IMR-90 (cell line): ENCODE measurements at regions not wholly inside any gene's neighbourhood (a gene's known extent, or its start where the extent isn't known, plus 50 kb on each side); places are given as distances from the start of the nearest gene placed in this dataset.

Experiments
- ATAC-seq: fragments of 200-7000 bp; cut with Tn5 transposase; 2 replicates; pipeline ENCODE4 v1.9.1; 2020; ENCODE audit warnings: low read depth, mild to moderate bottlenecking, moderate library complexity
- BruUV-seq: library from RNA; stranded (reverse); fragments of 400-500 nt; replicated peaks from 2 replicates; lab custom pipeline; 2021; lab: Mats Ljungman, UMichigan
- CTCF ChIA-PET: fragments of 300-600 bp; formaldehyde crosslinking; extraction: SDS; loops from one replicate; lab custom pipeline; 2021; ENCODE audit warnings: antibody characterized with exemption; lab: Yijun Ruan, JAX
- POLR2A ChIA-PET: fragments of 300-600 bp; sonication (Branson Sonifier 250); formaldehyde crosslinking; loops from one replicate; lab custom pipeline; 2022; ENCODE audit warnings: antibody characterized with exemption; ENCODE audit not compliant: unreplicated experiment; lab: Charles Lee
- DNase-seq: peaks from one replicate; pipeline ENCODE4 v3.0.0; 2013
- H2AFZ ChIP-seq: replicated peaks from 2 replicates; pipeline ENCODE3; 2013; ENCODE audit warnings: low read length, mild to moderate bottlenecking; ENCODE audit not compliant: poor library complexity
- H2AK5ac ChIP-seq: 2 replicates; pipeline ENCODE4 v1.6.1; 2013; ENCODE audit warnings: low read depth, low read length, inconsistent platforms
- H2AK9ac ChIP-seq: replicated peaks from 2 replicates; pipeline ENCODE3; 2013; ENCODE audit warnings: mild to moderate bottlenecking, low read depth, low read length, moderate library complexity; ENCODE audit not compliant: poor library complexity
- H2BK120ac ChIP-seq: 2 replicates; pipeline ENCODE4 v1.6.1; 2013; ENCODE audit warnings: low read depth, low read length, inconsistent platforms
- H2BK15ac ChIP-seq: 3 replicates; pipeline ENCODE4 v1.6.1; 2013; ENCODE audit warnings: low read depth, low read length, inconsistent platforms
- H2BK20ac ChIP-seq: 2 replicates; pipeline ENCODE4 v1.6.1; 2013; ENCODE audit warnings: low read depth, mild to moderate bottlenecking, inconsistent platforms, low read length, moderate library complexity
- H2BK5ac ChIP-seq: 2 replicates; pipeline ENCODE4 v1.6.1; 2013; ENCODE audit warnings: mild to moderate bottlenecking, low read depth, low read length, inconsistent platforms; ENCODE audit not compliant: poor library complexity, severe bottlenecking
- H3K14ac ChIP-seq: replicated peaks from 2 replicates; pipeline ENCODE4 v1.6.1; 2013; ENCODE audit warnings: low read depth, low read length, inconsistent platforms
- H3K18ac ChIP-seq: 2 replicates; pipeline ENCODE4 v1.6.1; 2013; ENCODE audit warnings: low read depth, low read length, control low read depth
- H3K23ac ChIP-seq: 2 replicates; pipeline ENCODE4 v1.6.1; 2013; ENCODE audit warnings: low read depth, low read length, inconsistent platforms
- H3K27ac ChIP-seq: 2 replicates; pipeline ENCODE4 v1.5.1; 2013; ENCODE audit warnings: mild to moderate bottlenecking, control low read depth, low read length; ENCODE audit not compliant: insufficient read depth
- H3K27me3 ChIP-seq: 2 replicates; pipeline ENCODE4 v1.6.1; 2013; ENCODE audit warnings: low read length; ENCODE audit not compliant: control insufficient read depth, insufficient read depth
- H3K36me3 ChIP-seq: 2 replicates; pipeline ENCODE4 v1.6.1; 2013; ENCODE audit warnings: low read length, mixed read lengths; ENCODE audit not compliant: control insufficient read depth, insufficient read depth
- H3K4ac ChIP-seq: 2 replicates; pipeline ENCODE4 v1.6.1; 2013; ENCODE audit warnings: low read depth, low read length, inconsistent platforms
- H3K4me1 ChIP-seq: 2 replicates; pipeline ENCODE4 v1.6.1; 2013; ENCODE audit warnings: low read length, mixed read lengths; ENCODE audit not compliant: control insufficient read depth, insufficient read depth
- H3K4me2 ChIP-seq: 2 replicates; pipeline ENCODE4 v1.6.1; 2013; ENCODE audit warnings: low read depth, mild to moderate bottlenecking, control low read depth, low read length, moderate library complexity
- H3K4me3 ChIP-seq: 2 replicates; pipeline ENCODE4 v1.5.1; 2013; ENCODE audit warnings: low read depth, mild to moderate bottlenecking, control low read depth, low read length, moderate library complexity; ENCODE audit not compliant: insufficient read depth
- H3K56ac ChIP-seq: 2 replicates; pipeline ENCODE4 v1.6.1; 2013; ENCODE audit warnings: low read length, inconsistent platforms; ENCODE audit not compliant: insufficient read depth; ENCODE audit errors: extremely low read depth
- H3K79me1 ChIP-seq, 2 experiments: 2 replicates each; pipeline ENCODE4 v1.6.1; 2013; ENCODE audit warnings: low read length in 2 of 2, inconsistent platforms in 1 of 2, low read depth in 1 of 2
- H3K9ac ChIP-seq: 2 replicates; pipeline ENCODE4 v1.6.1; 2013; ENCODE audit warnings: low read depth, low read length, control low read depth
- H3K9me1 ChIP-seq: 2 replicates; pipeline ENCODE4 v1.6.1; 2013; ENCODE audit warnings: low read length, inconsistent platforms; ENCODE audit not compliant: insufficient read depth
- H3K9me3 ChIP-seq: 2 replicates; pipeline ENCODE4 v1.6.1; 2013; ENCODE audit warnings: low read length; ENCODE audit not compliant: control insufficient read depth, insufficient read depth
- H4K20me1 ChIP-seq: 2 replicates; pipeline ENCODE4 v1.6.1; 2013; ENCODE audit warnings: low read length, inconsistent platforms; ENCODE audit not compliant: insufficient read depth
- H4K5ac ChIP-seq: 2 replicates; pipeline ENCODE4 v1.6.1; 2013; ENCODE audit warnings: mild to moderate bottlenecking, low read depth, low read length, control low read depth
- H4K8ac ChIP-seq, 2 experiments: 2 replicates each; pipeline ENCODE4 v1.6.1; 2013; ENCODE audit warnings: low read depth in 2 of 2, low read length in 2 of 2, control low read depth in 1 of 2, inconsistent platforms in 1 of 2
- H4K91ac ChIP-seq: 2 replicates; pipeline ENCODE4 v1.6.1; 2013; ENCODE audit warnings: low read depth, low read length, inconsistent platforms; ENCODE audit not compliant: insufficient read depth
- BHLHE40 ChIP-seq: fragments of 150-350 bp; IDR thresholded peaks from 2 replicates; pipeline ENCODE4 v1.6.1; 2016; ENCODE audit warnings: mild to moderate bottlenecking, low read depth, low read length
- CEBPB ChIP-seq: IDR thresholded peaks from 2 replicates; pipeline ENCODE4 v1.6.1; 2012; ENCODE audit warnings: low read depth, low read length, improper control_type of control experiment
- CHD1 ChIP-seq: IDR thresholded peaks from 2 replicates; pipeline ENCODE4 v1.6.1; 2012; ENCODE audit warnings: low read depth, low read length, improper control_type of control experiment
- FOS ChIP-seq: fragments of 150-350 bp; IDR thresholded peaks from 2 replicates; pipeline ENCODE4 v1.6.1; 2016; ENCODE audit warnings: low read depth, low read length
- MAFK ChIP-seq: IDR thresholded peaks from 2 replicates; pipeline ENCODE4 v1.6.1; 2012; ENCODE audit warnings: low read depth, low read length, improper control_type of control experiment
- MAZ ChIP-seq: IDR thresholded peaks from 2 replicates; pipeline ENCODE4 v1.6.1; 2012; ENCODE audit warnings: low read depth, mild to moderate bottlenecking, low read length, improper control_type of control experiment, moderate library complexity, borderline replicate concordance
- MXI1 ChIP-seq: IDR thresholded peaks from 2 replicates; pipeline ENCODE4 v1.6.1; 2012; ENCODE audit warnings: low read depth, mild to moderate bottlenecking, low read length, moderate library complexity, borderline replicate concordance
- NFE2L2 ChIP-seq: fragments of 150-350 bp; IDR thresholded peaks from 2 replicates; pipeline ENCODE4 v1.6.1; 2016; ENCODE audit warnings: low read depth, mild to moderate bottlenecking, low read length
- POLR2A ChIP-seq: IDR thresholded peaks from 2 replicates; pipeline ENCODE4 v1.6.1; 2012; ENCODE audit warnings: mild to moderate bottlenecking, low read depth, low read length
- RAD21 ChIP-seq: IDR thresholded peaks from 2 replicates; pipeline ENCODE4 v1.6.1; 2012; ENCODE audit warnings: low read length, improper control_type of control experiment
- RFX5 ChIP-seq: IDR thresholded peaks from 2 replicates; pipeline ENCODE4 v1.8.0; 2012; ENCODE audit warnings: low read depth, mild to moderate bottlenecking, low read length, moderate library complexity
- SMC3 ChIP-seq: fragments of 150-350 bp; IDR thresholded peaks from 2 replicates; pipeline ENCODE4 v1.6.1; 2016; ENCODE audit warnings: low read depth, mild to moderate bottlenecking, antibody characterized with exemption, low read length, moderate library complexity
- WGBS, 2 experiments: methylation state at CpG; one replicate each; pipeline versions ENCODE4 v1.1.5 to v1.1.7; 2013; ENCODE audit warnings: missing lambda C conversion rate in 2 of 2; ENCODE audit not compliant: insufficient read length in 1 of 2; ENCODE audit errors: extremely low coverage in 2 of 2; 5-methylcytosine and 5-hydroxymethylcytosine counted together
- dilution Hi-C: fragments of 300-500 bp; cut with HindIII; formaldehyde crosslinking; loops from one replicate; pipeline ENCODE4 v1.14.3; 2018; ENCODE audit warnings: low sequenced_read_pairs; ENCODE audit not compliant: unreplicated experiment
- in situ Hi-C: fragments of 300-500 bp; cut with MboI; formaldehyde crosslinking; loops from 3 replicates; pipeline ENCODE4 v1.14.3; 2019; ENCODE audit warnings: low sequenced_read_pairs, inconsistent platforms, mixed read lengths
- intact Hi-C: fragments of 100-400 bp; cut with micrococcal nuclease; formaldehyde crosslinking; loops from 2 replicates; pipeline ENCODE4 v1.10.0; 2022
- TF ChIP-seq, protein P1 (sequence below): conservative IDR thresholded peaks from 2 replicates; pipeline ENCODE4 v1.5.1; 2012; ENCODE audit warnings: mild to moderate bottlenecking, low read depth, low read length, improper control_type of control experiment
- TF ChIP-seq, protein P2 (sequence below): fragments of 150-350 bp; IDR thresholded peaks from 2 replicates; pipeline ENCODE4 v1.6.1; 2017; ENCODE audit warnings: mild to moderate bottlenecking, antibody characterized with exemption, low read length, low read depth
- TF ChIP-seq, protein P3 (sequence below): fragments of 150-350 bp; IDR thresholded peaks from 2 replicates; pipeline ENCODE4 v1.6.1; 2016; ENCODE audit warnings: low read depth, mild to moderate bottlenecking, low read length, moderate library complexity, borderline replicate concordance

- intact Hi-C loops, result no loop called here
- Histone ChIP-seq H3K4me2 (no peak overlapping the region), H3K4ac (no peak overlapping the region), H3K56ac (no peak overlapping the region), H2BK15ac (no peak overlapping the region), H3K9me1 (no peaks in the 10 kb centered on the region), H2AK5ac (no peak overlapping the region), H3K4me1 (no peaks in the 10 kb centered on the region), H2AFZ (no peak overlapping the region), H2BK5ac (no peak overlapping the region), H3K4me3 (no peak overlapping the region), H3K14ac (no peak overlapping the region), H3K27ac (no peak overlapping the region), H3K9ac (no peak overlapping the region), H4K8ac (no peak overlapping the region), H4K91ac (no peak overlapping the region), H3K18ac (no peak overlapping the region), H3K27me3 (no peaks in the 10 kb centered on the region), H2BK120ac (no peak overlapping the region), H2BK20ac (no peak overlapping the region), H3K23ac (no peak overlapping the region), H3K36me3 (no peaks in the 10 kb centered on the region), H2AK9ac (no peak overlapping the region), H3K9me3 (no peaks in the 10 kb centered on the region), H4K5ac (no peak overlapping the region), H3K79me1 (no peaks in the 10 kb centered on the region), H4K20me1 (no peaks in the 10 kb centered on the region)
- dilution Hi-C loops, result no loop called here
- 46% methylated on average over 3 of the region's 7 CpGs; no CpG with 5 or more reads in 1 of the 2 experiments for WGBS, 2 experiments
- ChIA-PET POLR2A (no interaction called here), CTCF (interaction anchor here (0.5 kb wide), 1 partner anchor 136 kb away, joined by 4 read pairs; no protein-coding TSS in a partner anchor)
- ATAC-seq (no peak), DNase-seq (no peak)
- BruUV-seq, result no TSS peak
- in situ Hi-C loops, result no loop called here
- TF ChIP-seq, protein P1, sequence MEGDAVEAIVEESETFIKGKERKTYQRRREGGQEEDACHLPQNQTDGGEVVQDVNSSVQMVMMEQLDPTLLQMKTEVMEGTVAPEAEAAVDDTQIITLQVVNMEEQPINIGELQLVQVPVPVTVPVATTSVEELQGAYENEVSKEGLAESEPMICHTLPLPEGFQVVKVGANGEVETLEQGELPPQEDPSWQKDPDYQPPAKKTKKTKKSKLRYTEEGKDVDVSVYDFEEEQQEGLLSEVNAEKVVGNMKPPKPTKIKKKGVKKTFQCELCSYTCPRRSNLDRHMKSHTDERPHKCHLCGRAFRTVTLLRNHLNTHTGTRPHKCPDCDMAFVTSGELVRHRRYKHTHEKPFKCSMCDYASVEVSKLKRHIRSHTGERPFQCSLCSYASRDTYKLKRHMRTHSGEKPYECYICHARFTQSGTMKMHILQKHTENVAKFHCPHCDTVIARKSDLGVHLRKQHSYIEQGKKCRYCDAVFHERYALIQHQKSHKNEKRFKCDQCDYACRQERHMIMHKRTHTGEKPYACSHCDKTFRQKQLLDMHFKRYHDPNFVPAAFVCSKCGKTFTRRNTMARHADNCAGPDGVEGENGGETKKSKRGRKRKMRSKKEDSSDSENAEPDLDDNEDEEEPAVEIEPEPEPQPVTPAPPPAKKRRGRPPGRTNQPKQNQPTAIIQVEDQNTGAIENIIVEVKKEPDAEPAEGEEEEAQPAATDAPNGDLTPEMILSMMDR, result no peak
- TF ChIP-seq, protein P2, sequence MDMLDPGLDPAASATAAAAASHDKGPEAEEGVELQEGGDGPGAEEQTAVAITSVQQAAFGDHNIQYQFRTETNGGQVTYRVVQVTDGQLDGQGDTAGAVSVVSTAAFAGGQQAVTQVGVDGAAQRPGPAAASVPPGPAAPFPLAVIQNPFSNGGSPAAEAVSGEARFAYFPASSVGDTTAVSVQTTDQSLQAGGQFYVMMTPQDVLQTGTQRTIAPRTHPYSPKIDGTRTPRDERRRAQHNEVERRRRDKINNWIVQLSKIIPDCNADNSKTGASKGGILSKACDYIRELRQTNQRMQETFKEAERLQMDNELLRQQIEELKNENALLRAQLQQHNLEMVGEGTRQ, result no peak
- TF ChIP-seq, protein P3, sequence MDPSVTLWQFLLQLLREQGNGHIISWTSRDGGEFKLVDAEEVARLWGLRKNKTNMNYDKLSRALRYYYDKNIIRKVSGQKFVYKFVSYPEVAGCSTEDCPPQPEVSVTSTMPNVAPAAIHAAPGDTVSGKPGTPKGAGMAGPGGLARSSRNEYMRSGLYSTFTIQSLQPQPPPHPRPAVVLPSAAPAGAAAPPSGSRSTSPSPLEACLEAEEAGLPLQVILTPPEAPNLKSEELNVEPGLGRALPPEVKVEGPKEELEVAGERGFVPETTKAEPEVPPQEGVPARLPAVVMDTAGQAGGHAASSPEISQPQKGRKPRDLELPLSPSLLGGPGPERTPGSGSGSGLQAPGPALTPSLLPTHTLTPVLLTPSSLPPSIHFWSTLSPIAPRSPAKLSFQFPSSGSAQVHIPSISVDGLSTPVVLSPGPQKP, result no peak
- TF ChIP-seq MXI1 (no peak), POLR2A (no peak), CHD1 (no peak), MAFK (no peak), MAZ (no peak), RAD21 (no peak), FOS (no peak), BHLHE40 (no peak), CEBPB (no peak), NFE2L2 (no peak), RFX5 (no peak), SMC3 (no peak)
Observed at GRCh38 chr11:116478669-116479668, 293.8 kb downstream of the BUD13 start.
